HG03558 (cell line): ENCODE measurements at regions not wholly inside any gene's neighbourhood (a gene's known extent, or its start where the extent isn't known, plus 50 kb on each side); places are given as distances from the start of the nearest gene placed in this dataset.

ENCODE experiments used
- ATAC-seq: cut with Tn5 transposase; IDR thresholded peaks from one replicate; pipeline ENCODE4 v1.9.1; 2021; ENCODE audit warnings: moderate number of reproducible peaks; ENCODE audit not compliant: unreplicated experiment; ENCODE audit errors: extremely low read depth

- ATAC-seq: no peak
Measured at GRCh38 chr10:31615129-31615528, 296.1 kb downstream of the ZEB1 start.

GRCh38 chr10:31614611-31615010 lies 295.6 kb downstream of the ZEB1 start:
- no peak for ATAC-seq

- no peak for ATAC-seq
Measured at GRCh38 chr10:31612082-31612481, 293.1 kb downstream of the ZEB1 start.

GRCh38 chr10:31611161-31611560 lies 292.1 kb downstream of the ZEB1 start:
- ATAC-seq: no peak

GRCh38 chr10:31607481-31607880 lies 288.5 kb downstream of the ZEB1 start:
- no peak for ATAC-seq

- ATAC-seq: no peak
Measured at GRCh38 chr10:31606841-31607240, 287.8 kb downstream of the ZEB1 start.

GRCh38 chr10:31605861-31606525 lies 287.0 kb downstream of the ZEB1 start:
- no peak for ATAC-seq

GRCh38 chr10:31605426-31605825 lies 286.4 kb downstream of the ZEB1 start:
- ATAC-seq: no peak

GRCh38 chr10:31604646-31605170 lies 285.7 kb downstream of the ZEB1 start:
- no peak for ATAC-seq

- no peak for ATAC-seq
Measured at GRCh38 chr10:31604096-31604495, 285.1 kb downstream of the ZEB1 start.

- ATAC-seq: peak; percentile 82
Measured at GRCh38 chr10:31603235-31604087, 284.4 kb downstream of the ZEB1 start.

- no peak for ATAC-seq
Measured at GRCh38 chr10:31602541-31603234, 283.7 kb downstream of the ZEB1 start.

- ATAC-seq: no peak
Measured at GRCh38 chr10:31601136-31601535, 282.1 kb downstream of the ZEB1 start.

GRCh38 chr10:31599626-31600504 lies 280.8 kb downstream of the ZEB1 start:
- ATAC-seq: no peak

- ATAC-seq: no peak
Measured at GRCh38 chr10:31596765-31597164, 277.7 kb downstream of the ZEB1 start.

GRCh38 chr10:31595992-31596391 lies 277.0 kb downstream of the ZEB1 start:
- ATAC-seq: no peak

GRCh38 chr10:31594347-31594873 lies 275.4 kb downstream of the ZEB1 start:
- no peak for ATAC-seq

- no peak for ATAC-seq
Measured at GRCh38 chr10:31593124-31593523, 274.1 kb downstream of the ZEB1 start.

- no peak for ATAC-seq
Measured at GRCh38 chr10:31591569-31591968, 272.6 kb downstream of the ZEB1 start.
